DMS114 treated with DMSO at 0.1 percent for 48 hours (cell line): ENCODE measurements at regions not wholly inside any gene's neighbourhood (a gene's known extent, or its start where the extent isn't known, plus 50 kb on each side); places are given as distances from the start of the nearest gene placed in this dataset.

Experiments used
- DNase-seq: peaks from one replicate; lab custom pipeline; 2025; ENCODE audit not compliant: unreplicated experiment; lab: John Stamatoyannopoulos, UW

DNA sequence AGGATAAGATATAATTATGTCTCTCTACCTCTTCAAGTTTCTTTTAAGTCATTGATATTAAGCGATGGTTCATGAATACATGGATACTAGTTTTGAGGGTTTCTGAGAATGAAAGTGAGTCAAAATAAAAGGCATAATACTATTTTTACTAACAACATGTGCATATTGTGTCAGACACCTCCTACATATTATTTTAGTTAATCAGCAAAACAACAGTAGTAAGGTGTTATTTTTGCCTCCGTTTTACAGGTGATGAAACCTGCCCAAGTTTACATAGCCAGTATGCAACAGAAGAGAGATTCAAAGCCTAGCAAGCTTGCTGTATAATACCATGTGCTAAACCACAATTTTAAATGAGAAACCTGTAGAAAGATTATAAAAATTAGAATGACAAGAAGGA is 544.1 kb downstream of the EPHA5 start:
- no peak for DNase-seq

GRCh38 chr4:65120287-65120686 is 550.0 kb downstream of the EPHA5 start:
- DNase-seq, result no peak

DNA sequence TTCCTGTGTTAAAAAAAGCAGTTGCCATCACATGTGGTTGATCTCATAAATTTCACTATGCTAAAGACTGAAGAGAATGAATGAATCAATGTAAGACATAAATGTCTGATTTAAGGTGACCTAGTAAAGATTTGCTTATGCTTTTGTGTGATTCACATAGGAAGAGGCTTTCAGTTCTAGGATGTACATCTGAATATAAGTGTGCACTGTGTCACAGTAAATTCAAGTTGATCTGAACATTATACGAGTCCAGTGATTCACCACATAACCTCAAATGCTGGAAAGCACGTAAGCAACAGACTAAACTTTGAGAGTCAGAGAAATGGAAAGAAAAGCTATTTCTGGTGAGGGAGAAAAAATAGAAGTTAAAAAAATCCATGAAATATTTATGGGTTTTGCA is 567.9 kb downstream of the EPHA5 start:
- DNase-seq, result no peak

DNA sequence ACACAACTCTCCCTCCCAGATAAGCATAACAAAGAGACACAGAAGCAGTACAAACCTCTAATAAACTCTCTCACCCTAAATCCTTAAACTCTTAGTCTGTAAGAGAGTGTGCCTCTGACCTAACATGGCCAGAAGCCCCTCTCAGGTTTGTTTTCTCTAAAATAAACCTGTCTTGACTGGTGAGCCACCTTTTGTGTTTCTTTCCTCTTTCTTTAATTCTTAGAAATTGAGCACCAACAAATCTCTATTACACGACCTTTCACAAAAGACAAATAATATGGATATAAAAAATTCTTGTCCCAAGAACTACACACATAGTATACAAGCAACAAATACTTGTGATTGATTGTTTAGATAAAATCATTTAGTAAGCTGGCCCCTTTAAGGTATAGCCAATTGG is 573.7 kb downstream of the EPHA5 start:
- DNase-seq, result no peak

GRCh38 chr4:65089666-65090065 is 580.6 kb downstream of the EPHA5 start:
- DNase-seq, result no peak

DNA sequence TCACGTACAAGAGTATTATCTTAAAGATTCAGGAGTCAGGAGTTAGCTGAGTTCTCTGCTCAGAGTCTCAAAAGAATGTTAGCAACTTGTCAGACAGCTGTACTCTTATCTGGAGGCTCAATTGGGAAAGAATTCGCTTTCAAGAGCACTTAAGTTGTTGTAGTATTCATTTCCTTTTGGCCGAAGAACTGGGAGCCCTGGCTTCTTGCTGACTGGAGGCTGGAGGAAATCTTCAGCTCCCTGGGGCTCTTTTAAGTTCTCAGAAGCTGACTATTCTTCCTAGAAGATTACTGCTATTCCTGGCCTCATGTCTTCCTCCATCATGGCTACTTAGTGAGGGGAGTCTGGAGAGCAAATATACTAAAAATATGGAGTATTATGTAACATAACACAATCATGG is 587.2 kb downstream of the EPHA5 start:
- DNase-seq, result no peak

- DNase-seq, result no peak
These were observed 598.7 kb downstream of the EPHA5 start for GRCh38 chr4:65071564-65071963.

GRCh38 chr4:65069177-65069576 is 601.1 kb downstream of the EPHA5 start:
- no peak for DNase-seq

DNA sequence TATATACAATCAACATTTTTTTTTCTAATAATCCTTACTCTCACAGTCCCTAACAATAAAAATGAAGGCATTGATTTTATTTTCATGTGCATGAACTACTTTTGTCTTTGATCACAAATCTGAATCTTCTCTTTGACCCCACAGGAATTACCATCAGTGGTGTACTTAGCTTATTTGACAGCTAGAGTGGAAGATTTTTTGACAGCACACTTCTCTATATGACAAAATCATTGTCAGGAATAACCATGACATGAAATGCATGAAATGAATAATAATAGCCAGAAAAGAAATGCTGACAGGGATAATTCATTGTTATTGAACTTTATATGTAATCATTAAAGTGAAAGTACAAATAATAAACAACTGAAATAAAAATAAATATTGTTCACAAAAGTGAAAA is 604.2 kb downstream of the EPHA5 start:
- DNase-seq, result no peak

DNA sequence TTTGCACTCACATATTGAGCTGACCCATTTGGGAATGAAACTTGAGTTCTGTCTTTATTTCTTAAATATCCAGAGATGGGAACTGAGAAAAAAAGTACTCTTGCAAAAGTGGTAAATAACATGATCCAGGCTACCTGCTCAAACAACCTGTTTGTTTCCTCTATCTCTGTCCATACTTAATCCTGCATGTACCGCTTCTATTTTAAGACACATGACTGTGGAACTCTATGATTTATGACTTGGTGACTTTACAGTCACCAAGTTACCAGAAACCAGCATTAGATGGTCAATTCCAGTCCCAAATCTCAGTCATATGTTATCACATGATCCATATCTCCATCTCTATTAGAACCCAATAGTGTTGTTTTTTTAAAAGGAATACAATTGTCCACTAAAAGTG is 606.7 kb downstream of the EPHA5 start:
- DNase-seq, result no peak

- DNase-seq, result no peak
These were observed 619.5 kb downstream of the EPHA5 start for GRCh38 chr4:65050786-65051185.

DNA sequence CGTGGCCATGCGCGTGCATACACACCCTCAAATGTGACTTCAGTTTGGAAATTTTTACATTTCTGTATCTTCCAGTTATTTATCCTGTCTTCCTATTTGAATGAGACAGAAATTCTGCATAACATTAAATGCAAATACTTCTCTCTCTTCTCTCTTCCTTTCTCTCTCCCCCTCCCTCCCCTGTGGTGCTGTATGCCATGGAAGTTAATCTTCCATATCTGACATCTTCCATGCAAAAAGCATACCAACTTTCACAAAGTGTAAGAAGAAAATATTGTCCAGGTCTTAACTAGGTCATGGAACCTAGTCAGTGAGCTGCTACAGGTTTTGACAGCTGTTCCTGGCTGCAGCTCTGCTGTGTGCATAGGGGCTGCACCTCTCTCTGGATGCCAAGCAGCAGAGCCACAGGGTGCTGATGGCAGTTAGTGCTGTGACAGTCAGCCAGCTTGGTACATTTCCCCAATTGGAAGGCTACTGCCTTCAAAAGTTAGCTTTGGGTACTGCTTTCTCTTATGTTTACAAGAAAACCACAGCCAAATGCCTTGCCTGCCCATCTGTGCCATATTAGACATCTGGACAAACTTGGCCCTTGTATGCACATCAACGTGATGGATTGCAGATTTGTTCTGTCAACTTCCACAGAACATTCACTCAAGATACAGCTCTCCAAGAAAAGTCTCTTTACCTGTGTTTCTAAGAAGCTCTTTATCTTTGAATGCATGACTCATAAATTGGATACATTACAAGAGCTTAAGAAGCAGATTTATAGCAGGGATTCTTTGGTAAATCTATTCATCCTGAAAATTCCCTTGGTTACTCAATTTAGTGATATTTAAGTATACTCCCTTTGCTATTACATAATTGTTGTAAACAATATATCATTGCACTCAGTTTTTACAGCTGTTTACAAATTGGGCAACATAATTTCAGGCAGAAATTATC is 623.8 kb downstream of the EPHA5 start:
- no peak for DNase-seq

DNA sequence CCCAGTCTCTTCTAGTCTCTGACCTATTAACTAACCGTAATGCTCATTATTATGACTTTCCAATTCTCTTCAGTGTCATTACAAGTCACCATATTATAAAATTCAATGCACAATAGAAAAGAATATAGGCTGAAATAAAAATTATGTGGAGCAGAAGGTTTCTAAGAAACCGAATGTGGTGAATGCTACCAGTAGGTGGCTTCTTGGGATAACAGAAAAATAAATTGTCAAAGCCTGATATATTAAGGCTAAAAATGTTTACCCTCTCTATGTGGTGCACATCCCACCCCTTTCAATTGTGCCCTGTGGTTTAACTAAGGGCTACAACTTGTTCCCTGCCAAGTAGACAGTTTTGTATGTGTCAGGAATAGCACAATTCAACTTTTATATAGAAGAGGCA is 624.6 kb upstream of the TECRL start:
- no peak for DNase-seq

- no peak for DNase-seq
These were observed 619.3 kb upstream of the TECRL start for GRCh38 chr4:65028592-65028991.

DNA sequence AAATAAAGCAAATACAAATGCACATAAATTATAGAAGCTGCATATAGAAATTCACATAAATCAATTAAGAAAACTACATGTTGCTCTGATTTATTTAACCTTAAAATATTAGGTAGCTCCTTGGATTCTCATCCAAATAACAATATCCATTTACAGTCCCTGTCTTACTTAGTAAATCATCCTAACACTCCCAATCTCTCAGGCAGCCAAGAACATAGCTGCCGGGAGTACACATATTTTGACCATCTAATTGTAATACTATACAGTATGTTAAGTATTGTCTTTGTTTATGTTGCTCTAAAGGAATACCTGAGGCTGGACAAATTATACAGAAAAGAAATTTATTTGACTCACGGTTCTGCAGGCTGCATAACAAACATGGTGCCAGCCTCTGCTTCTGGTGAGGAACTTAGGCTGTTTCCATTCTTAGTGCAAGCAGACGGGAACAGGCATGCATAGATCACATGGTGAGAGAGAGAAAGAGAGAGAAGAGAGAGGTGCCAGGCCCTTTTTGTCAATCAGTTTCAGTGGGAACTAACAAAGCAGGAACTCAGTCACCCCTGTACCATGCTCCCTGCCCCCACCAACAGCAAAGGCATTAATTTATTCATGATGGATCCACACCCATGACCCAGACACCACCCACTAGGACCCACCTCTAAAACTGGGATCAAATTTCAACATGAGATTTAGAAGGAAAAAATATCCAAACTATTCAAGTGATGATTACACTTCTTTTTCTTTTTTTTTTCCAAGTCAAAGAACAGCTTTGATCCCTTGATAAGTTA is 614.8 kb upstream of the TECRL start:
- no peak for DNase-seq

DNA sequence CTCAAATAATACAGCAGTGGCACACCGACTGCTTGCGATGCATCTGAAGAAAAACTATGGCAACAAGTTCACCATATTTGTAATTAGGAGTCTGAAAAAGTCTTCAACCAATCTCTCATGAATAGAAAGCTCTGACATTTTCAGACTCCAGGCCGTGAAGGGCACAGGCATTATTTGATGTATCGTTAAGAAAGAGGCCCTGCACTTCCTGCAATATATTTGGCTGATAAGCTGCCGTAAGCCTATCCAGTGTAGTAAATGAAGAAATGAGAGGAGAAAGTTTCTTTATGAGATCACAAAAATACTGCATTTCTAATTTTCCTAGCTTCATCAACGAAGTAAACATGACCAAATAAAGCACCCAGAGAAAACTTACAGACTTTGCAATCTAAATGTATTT is 613.8 kb upstream of the TECRL start:
- no peak for DNase-seq

- no peak for DNase-seq
These were observed 612.5 kb upstream of the TECRL start for GRCh38 chr4:65021737-65022136.

DNA sequence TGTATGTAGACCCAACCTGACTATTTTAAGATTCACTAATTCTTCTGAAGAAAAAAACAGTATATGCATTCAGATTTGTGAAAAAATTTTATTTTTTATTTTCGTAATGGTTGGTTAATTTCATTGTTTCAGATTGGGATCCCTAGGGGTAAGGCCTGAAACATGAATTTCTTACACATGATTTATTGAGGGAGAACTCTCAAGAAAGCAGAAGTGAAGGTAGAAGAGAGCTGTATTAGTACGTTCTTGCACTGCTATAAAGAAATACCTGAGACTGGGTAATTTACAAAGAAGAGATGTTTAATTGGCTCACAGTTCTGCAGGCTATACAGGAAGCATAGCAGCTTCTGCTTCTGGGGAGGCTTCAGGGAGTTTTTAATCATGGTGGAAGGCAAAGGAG is 611.9 kb upstream of the TECRL start:
- DNase-seq, result no peak

DNA sequence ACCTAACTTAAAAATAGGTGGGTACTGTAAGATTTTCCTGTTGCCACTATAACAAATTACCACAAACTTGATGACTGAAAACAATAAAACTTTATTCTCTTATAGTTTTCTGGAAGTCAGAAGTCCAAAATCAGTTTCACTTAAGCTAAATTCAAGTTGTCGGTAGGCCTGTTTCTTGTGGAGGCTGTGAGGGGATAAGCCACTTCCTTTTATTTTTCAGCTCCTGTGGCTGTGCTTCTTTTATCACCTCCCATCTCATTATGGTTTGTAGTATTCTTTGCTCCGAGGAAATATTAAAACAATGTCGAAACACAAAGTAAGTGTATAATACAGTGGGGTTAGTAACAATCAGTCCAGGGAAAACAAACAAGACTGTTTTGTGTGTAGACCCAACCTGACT is 610.5 kb upstream of the TECRL start:
- no peak for DNase-seq

DNA sequence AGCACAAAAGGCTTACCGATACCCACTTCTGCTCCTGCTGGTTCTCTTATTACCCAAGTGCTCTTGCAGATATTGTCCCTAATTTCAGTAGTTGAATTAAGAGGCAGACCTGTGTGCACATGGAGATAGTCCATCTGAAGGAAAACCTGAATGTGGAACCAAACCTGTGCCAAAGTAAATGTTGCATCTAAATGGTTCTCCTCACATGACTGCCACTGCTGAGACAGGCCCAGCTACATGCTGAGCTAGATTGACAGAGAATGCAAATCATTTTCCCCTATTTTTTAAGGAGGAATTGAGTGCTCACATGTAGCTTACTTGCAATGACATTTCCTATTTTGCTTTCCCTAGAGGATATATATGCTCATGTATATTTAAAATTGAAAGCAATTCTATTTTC is 609.1 kb upstream of the TECRL start:
- no peak for DNase-seq

DNA sequence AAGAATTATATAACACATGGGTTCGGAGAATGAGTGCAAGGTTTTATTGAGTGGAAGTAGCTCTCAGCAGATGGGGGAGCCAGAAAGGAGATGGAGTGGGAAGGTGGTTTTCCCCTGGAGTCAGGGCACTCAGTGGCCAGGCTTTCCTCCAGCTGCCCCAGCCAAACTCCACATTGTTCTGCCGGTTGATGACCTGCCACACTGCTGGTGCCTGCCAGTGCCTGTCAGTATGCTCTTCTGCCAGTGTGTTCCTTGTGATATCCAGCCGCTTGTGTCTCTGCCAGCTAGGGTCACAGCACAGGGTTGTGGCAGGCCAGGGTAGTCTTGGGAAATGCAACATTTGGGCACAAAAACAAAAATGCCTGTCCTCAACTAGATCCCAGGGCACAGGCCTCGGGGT is 604.8 kb upstream of the TECRL start:
- no peak for DNase-seq

DNA sequence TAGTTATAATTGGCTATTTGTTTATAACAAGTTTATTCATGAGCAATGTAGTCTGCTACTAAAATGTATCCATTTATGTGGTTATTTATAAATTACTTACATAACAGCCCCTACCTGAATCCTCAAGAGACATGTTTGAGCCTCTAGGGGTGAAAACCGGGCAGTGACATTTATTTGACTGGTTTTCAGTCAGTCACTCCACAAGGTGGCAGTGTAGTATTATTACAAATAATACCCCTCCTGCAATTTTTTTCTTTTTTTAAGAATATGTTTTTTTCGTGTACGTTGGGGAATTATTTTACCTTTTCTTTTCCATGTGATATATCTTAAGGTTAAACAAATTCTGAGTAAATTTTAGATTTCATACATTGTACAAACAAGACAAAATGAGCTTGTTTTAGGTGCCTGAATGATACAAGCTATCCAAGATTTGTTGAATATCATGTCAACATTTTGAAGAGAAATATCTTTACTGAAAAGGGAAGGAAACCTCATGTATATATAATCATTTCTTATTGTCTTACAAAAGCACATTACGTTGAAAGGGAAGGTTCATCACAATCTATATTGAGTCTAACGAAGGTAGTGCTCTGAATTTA is 598.7 kb upstream of the TECRL start:
- DNase-seq, result peak; percentile 11
